ENCODE measurements at regions not wholly inside any gene's neighbourhood (a gene's known extent, or its start where the extent isn't known, plus 50 kb on each side); places are given as distances from the start of the nearest gene placed in this dataset.

GRCh38 chr3:95464346-95464745 lies 1350.0 kb upstream of the EPHA6 start (continued):
- TF ChIP-seq CTCF (conservative IDR thresholded peaks at IDR 0.05; ENCODE audit: low read depth in 2 of 2) = no peak

- Mint-ChIP-seq H3K9me3 (peaks cover 12% of the 10 kb centered on the region; the same call in 2 of the 3 replicates), H3K27ac (no peak overlapping the region), H3K4me3 (no peak overlapping the region), H3K36me3 (ENCODE audit: low read depth) (peaks cover 10% of the 10 kb centered on the region; the same call in 2 of the 3 replicates), H3K27me3 (ENCODE audit: insufficient read depth, low read depth, poor library complexity) (no peaks in the 10 kb centered on the region), H3K4me1 (peaks cover 5% of the 10 kb centered on the region)
- H3K4me2 ChIP-seq = 0 out of 2 replicates have a peak overlapping the region, but pooled peaks have one; percentile 24
- H4K20me1 ChIP-seq (replicated peaks; ENCODE audit: insufficient read depth) = no peaks in the 10 kb centered on the region
- no peak overlapping the region for H3K27ac ChIP-seq (ENCODE audit: low read depth)
- H3K27me3 ChIP-seq (ENCODE audit: insufficient read depth) = no peaks in the 10 kb centered on the region
- DNase-seq (ENCODE audit: low spot score) (no peak), ATAC-seq (no peak)
- H3K4me1 ChIP-seq (ENCODE audit: insufficient read depth) = peaks cover 11% of the 10 kb centered on the region; the same call in 1 of the 2 replicates
- no peaks in the 10 kb centered on the region for H3K9me2 ChIP-seq (ENCODE audit: insufficient read depth)
- peak overlapping the region; percentile 31 for H2AFZ ChIP-seq
- H3F3A ChIP-seq (replicated peaks; ENCODE audit: low read depth) = no peaks in the 10 kb centered on the region
- no peaks in the 10 kb centered on the region for H3K79me2 ChIP-seq (replicated peaks; ENCODE audit: insufficient read depth)
- H3K4me3 ChIP-seq = no peak overlapping the region
- no peaks in the 10 kb centered on the region for H3K36me3 ChIP-seq (ENCODE audit: insufficient read depth)
- no peak for TF ChIP-seq CTCF (conservative IDR thresholded peaks at IDR 0.05; ENCODE audit: low read depth in 2 of 2)
- TF ChIP-seq CREB1 (CRISPR knock-in tag; IDR thresholded peaks at IDR 0.05; ENCODE audit: low read depth) = no peak
- TF ChIP-seq POLR2AphosphoS5 (IDR thresholded peaks at IDR 0.05; ENCODE audit: low read depth) = no peak
- TF ChIP-seq STAT1 (IDR thresholded peaks at IDR 0.05; ENCODE audit: unreplicated experiment) = no peak
- no peak for TF ChIP-seq ZNF331 (CRISPR knock-in tag; IDR thresholded peaks at IDR 0.05; ENCODE audit: low read depth)
- no peak for TF ChIP-seq JUNB (IDR thresholded peaks at IDR 0.05; ENCODE audit: unreplicated experiment)
- TF ChIP-seq, protein P1, sequence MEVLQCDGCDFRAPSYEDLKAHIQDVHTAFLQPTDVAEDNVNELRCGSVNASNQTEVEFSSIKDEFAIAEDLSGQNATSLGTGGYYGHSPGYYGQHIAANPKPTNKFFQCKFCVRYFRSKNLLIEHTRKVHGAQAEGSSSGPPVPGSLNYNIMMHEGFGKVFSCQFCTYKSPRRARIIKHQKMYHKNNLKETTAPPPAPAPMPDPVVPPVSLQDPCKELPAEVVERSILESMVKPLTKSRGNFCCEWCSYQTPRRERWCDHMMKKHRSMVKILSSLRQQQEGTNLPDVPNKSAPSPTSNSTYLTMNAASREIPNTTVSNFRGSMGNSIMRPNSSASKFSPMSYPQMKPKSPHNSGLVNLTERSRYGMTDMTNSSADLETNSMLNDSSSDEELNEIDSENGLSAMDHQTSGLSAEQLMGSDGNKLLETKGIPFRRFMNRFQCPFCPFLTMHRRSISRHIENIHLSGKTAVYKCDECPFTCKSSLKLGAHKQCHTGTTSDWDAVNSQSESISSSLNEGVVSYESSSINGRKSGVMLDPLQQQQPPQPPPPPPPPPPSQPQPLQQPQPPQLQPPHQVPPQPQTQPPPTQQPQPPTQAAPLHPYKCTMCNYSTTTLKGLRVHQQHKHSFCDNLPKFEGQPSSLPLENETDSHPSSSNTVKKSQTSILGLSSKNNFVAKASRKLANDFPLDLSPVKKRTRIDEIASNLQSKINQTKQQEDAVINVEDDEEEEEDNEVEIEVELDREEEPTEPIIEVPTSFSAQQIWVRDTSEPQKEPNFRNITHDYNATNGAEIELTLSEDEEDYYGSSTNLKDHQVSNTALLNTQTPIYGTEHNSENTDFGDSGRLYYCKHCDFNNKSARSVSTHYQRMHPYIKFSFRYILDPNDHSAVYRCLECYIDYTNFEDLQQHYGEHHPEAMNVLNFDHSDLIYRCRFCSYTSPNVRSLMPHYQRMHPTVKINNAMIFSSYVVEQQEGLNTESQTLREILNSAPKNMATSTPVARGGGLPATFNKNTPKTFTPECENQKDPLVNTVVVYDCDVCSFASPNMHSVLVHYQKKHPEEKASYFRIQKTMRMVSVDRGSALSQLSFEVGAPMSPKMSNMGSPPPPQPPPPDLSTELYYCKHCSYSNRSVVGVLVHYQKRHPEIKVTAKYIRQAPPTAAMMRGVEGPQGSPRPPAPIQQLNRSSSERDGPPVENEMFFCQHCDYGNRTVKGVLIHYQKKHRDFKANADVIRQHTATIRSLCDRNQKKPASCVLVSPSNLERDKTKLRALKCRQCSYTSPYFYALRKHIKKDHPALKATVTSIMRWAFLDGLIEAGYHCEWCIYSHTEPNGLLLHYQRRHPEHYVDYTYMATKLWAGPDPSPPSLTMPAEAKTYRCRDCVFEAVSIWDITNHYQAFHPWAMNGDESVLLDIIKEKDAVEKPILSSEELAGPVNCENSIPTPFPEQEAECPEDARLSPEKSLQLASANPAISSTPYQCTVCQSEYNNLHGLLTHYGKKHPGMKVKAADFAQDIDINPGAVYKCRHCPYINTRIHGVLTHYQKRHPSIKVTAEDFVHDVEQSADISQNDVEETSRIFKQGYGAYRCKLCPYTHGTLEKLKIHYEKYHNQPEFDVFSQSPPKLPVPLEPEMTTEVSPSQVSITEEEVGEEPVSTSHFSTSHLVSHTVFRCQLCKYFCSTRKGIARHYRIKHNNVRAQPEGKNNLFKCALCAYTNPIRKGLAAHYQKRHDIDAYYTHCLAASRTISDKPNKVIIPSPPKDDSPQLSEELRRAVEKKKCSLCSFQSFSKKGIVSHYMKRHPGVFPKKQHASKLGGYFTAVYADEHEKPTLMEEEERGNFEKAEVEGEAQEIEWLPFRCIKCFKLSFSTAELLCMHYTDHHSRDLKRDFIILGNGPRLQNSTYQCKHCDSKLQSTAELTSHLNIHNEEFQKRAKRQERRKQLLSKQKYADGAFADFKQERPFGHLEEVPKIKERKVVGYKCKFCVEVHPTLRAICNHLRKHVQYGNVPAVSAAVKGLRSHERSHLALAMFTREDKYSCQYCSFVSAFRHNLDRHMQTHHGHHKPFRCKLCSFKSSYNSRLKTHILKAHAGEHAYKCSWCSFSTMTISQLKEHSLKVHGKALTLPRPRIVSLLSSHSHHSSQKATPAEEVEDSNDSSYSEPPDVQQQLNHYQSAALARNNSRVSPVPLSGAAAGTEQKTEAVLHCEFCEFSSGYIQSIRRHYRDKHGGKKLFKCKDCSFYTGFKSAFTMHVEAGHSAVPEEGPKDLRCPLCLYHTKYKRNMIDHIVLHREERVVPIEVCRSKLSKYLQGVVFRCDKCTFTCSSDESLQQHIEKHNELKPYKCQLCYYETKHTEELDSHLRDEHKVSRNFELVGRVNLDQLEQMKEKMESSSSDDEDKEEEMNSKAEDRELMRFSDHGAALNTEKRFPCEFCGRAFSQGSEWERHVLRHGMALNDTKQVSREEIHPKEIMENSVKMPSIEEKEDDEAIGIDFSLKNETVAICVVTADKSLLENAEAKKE (CRISPR knock-in tag; IDR thresholded peaks at IDR 0.05) = no peak
- no peak for TF ChIP-seq ZNF114 (CRISPR knock-in tag; IDR thresholded peaks at IDR 0.05)
- TF ChIP-seq EZH2 (IDR thresholded peaks at IDR 0.05; ENCODE audit: low read depth, unreplicated experiment) = no peak
- no peak for TF ChIP-seq NANOG (IDR thresholded peaks at IDR 0.05; ENCODE audit: borderline replicate concordance)
- TF ChIP-seq EZH2phosphoT487 (IDR thresholded peaks at IDR 0.05; ENCODE audit: unreplicated experiment) = no peak
- TF ChIP-seq, protein P2, sequence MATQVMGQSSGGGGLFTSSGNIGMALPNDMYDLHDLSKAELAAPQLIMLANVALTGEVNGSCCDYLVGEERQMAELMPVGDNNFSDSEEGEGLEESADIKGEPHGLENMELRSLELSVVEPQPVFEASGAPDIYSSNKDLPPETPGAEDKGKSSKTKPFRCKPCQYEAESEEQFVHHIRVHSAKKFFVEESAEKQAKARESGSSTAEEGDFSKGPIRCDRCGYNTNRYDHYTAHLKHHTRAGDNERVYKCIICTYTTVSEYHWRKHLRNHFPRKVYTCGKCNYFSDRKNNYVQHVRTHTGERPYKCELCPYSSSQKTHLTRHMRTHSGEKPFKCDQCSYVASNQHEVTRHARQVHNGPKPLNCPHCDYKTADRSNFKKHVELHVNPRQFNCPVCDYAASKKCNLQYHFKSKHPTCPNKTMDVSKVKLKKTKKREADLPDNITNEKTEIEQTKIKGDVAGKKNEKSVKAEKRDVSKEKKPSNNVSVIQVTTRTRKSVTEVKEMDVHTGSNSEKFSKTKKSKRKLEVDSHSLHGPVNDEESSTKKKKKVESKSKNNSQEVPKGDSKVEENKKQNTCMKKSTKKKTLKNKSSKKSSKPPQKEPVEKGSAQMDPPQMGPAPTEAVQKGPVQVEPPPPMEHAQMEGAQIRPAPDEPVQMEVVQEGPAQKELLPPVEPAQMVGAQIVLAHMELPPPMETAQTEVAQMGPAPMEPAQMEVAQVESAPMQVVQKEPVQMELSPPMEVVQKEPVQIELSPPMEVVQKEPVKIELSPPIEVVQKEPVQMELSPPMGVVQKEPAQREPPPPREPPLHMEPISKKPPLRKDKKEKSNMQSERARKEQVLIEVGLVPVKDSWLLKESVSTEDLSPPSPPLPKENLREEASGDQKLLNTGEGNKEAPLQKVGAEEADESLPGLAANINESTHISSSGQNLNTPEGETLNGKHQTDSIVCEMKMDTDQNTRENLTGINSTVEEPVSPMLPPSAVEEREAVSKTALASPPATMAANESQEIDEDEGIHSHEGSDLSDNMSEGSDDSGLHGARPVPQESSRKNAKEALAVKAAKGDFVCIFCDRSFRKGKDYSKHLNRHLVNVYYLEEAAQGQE (IDR thresholded peaks at IDR 0.05; ENCODE audit: unreplicated experiment) = no peak
These were observed 1346.1 kb upstream of the EPHA6 start for GRCh38 chr3:95468331-95468730.

All from GM23338 (cell line).